Limb (tissue), 2 donors: ENCODE measurements at regions not wholly inside any gene's neighbourhood (a gene's known extent, or its start where the extent isn't known, plus 50 kb on each side); places are given as distances from the start of the nearest gene placed in this dataset.

Source experiments
- DNase-seq, 2 donors: peaks; one replicate each; pipeline ENCODE4 v3.0.0-alpha.2; 2016; ENCODE audit errors: extremely low spot score in 2 of 2

- no peak for DNase-seq
Measured at GRCh38 chr4:173857828-173858227, 327.8 kb upstream of the HAND2 start.

- DNase-seq = no peak
Measured at GRCh38 chr4:173855015-173855414, 325.0 kb upstream of the HAND2 start.

DNA sequence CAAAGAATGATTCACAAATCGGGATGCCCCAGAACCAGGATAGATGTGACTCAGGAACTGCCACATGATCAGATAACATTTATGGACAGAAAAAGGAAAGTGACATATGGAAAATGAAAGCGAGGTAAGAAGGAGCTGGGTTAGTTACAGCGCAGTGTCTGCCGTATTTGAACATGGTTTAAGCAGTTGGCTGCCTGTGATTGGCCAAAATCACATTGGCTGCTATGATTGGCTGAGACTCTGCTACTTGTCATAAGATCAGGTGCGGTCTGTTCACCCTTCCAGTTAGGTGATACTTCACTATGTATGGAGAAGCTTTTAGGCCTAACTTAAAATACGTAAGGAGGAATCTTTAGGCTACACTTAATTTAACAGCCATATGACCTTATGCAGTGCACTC, 322.7 kb upstream of the HAND2 start:
- no peak for DNase-seq

DNA sequence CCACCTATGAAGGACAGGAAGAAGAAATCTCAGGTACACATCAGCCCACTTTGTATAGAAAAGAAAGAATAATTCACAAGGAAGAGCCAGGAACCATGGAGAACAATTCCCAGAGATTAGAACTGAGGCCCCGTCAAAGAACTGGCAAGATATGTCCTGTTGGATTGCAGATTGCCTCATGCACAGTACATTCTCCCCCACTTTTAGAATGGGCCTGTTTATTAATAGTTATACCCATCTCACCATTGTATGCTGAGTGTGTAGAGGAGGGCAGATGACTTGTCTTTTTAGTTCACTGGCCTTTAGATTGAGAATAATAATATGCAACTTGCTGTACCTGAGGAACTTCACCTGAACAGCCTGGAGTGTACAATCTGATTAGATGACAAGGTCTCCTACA, 315.6 kb upstream of the HAND2 start:
- DNase-seq = no peak

- DNase-seq = no peak
Measured at GRCh38 chr4:173839865-173840264, 309.8 kb upstream of the HAND2 start.

- no peak for DNase-seq
Measured at GRCh38 chr4:173837517-173837916, 307.5 kb upstream of the HAND2 start.

- DNase-seq = no peak
Measured at GRCh38 chr4:173835903-173836302, 305.9 kb upstream of the HAND2 start.

DNA sequence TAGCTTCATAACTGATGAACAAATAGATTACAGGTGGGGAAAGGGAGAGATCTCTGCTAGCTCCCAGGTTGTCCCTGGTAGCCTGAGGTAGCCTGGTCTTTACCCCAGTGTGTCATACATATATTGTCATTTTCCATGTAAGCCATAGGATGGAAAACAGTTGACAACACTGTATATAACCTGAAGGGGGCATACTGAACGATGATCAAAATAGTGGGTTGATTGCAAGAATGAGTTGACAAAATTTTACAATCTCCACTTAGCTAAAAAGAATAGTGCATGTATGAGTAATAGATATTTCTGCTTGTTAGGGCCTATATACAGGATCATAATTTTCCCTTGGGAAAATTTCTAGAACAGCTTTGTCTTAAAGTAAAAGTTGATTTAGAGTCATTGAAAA, 304.1 kb upstream of the HAND2 start:
- DNase-seq = no peak

- no peak for DNase-seq
Measured at GRCh38 chr4:173829565-173829964, 299.5 kb upstream of the HAND2 start.

DNA sequence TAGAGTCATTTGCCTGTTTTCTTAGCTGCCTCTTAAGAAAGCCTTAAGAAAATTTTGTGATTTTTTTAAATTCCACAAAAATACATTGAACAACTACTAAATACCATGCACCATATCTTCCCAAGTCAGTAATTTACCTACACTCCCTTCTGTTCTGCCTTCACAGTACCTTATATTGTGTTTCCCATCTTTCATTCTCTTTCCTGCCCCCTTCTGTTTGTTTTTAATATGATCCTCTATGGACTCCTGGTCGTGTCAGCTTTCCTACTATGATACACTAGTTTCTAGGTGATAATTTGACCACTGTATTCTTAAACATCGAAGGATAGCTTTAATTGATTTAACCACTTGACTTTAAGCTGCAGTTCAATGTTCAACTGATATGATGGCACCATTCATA, 297.7 kb upstream of the HAND2 start:
- no peak for DNase-seq

DNA sequence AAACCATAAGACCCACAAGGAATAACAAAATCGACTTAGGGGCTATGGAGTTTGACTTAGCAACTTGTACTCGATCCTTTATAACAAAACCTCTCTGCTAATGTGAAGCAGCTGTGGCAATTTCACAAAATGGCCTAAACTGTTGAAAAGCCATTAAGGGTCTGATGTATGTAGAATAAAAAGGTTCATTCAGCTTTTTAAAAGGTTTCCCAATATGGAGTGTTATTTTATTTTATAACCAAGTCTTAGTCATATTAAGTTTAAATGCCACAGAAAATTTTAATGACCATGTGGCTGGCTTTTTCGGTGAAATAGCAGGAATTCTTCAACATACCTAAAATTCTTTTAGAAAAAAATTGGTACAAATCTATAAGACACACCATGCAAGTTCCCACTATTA, 291.8 kb upstream of the HAND2 start:
- peak in 1 of 2 donors; percentile 23 for DNase-seq

DNA sequence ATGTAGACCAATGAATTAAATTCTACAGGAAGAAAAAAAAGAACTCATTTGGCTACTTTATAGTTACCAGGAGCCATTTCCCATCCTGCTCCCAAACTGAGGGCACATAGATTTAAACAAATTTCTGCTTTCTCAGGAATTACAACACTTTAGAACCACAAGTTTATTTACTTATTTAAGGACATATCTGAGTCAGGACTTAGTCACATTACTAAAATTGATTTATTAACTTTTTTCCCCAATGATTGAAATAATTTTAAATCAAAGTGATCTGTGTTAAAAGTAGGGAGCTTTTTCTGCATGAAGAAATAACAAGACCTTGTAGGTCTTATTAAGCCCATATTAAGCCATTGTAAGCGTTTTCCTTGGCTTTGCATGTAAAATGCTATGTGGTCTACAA, 291.0 kb upstream of the HAND2 start:
- no peak for DNase-seq

DNA sequence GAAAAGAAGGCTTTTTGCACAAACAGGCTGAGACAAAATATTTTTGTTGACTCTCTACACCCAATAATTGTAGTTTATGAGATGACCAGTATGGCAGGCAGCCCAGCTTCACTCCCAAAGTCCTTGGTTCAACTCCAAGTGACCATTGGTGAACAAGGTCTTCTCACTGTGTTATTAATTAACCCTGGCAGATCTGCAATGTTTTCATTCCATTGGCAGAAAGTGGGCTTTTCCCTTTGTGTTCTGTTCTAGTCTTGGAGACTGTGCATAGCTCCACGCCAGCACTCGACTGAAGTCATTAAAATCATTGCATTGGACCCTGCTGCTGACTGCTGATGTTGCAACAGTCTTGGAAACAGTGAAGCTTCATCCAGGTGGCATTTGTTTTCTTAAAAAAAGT, 277.3 kb upstream of the HAND2 start:
- DNase-seq = no peak

DNA sequence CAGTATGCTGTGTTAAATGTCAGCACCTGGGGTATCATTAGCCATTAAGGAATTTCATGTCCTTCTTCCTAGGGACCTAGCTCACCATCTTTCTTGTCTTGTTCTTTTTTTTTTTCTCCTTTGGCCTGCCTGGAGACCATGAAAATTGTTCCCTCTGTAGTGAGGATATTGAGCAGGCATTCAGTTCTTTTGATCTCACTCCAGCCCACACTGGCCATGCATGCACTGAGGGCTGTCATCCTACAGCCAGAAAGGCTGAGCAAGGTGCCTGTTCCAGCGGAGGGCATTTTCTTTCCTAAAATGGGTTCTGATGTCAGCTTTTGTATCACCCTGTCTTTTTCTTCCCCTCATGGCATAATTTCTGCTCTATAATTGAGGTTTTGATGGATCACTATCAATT, 275.9 kb upstream of the HAND2 start:
- DNase-seq = no peak

GRCh38 chr4:173802662-173803022, 272.6 kb upstream of the HAND2 start:
- DNase-seq = no peak

DNA sequence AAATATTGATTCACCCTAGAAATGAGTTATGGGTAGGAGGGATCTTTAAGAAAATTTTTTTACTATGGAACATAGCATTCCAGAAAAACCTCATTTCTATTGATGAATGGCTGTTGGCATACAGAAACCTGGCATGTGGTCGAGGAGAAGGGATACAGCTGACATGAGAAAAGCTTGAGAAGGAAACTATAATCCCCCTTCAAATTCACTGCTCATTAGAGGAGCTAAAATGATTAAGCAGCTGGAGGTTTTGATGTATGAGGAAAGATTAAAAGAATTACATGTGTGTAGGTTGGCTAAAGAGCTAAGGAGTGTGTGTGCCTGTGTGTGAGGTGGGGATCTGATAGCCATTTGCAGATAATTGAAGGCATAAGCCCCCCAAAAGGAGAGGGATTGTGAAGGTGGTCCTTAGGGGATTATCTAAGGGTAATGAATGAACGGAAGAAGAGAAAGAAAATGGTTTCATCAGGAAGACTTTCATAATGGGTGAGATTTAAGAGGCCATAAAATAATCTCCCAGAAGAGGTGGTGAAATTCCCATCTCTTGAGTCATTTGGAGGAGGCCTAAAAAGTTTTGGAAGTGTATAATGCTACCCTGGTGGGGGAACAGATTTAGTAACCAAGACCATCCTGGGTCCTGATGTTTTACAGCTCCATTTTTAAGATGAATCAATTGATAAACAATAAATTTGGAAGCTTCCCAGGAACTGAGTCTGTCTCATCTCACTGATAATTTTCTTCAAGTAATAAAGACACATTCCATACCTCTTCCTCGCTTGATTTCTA, 272.0 kb upstream of the HAND2 start:
- DNase-seq = no peak

- no peak for DNase-seq
Measured at GRCh38 chr4:173801361-173801760, 271.3 kb upstream of the HAND2 start.

DNA sequence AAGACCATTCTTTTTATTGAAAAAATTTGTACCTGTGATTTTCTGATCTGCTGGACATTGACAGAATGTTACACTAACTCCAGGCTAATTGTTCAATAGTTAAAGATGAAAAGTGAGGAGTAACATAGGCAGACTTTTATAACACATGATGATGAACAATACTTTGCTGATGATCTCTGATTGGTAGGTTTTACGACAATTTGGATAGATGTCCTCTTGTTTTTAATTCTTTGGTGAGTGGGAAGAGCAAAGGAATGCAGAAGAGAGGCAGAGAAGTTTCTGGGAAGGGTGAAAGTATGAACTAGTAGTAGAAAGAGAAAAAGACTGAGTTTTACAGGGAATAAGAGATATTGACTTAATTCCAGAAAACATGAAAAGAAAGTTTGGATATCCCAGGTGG, 267.3 kb upstream of the HAND2 start:
- no peak for DNase-seq

- no peak for DNase-seq
Measured at GRCh38 chr4:173794662-173795061, 264.6 kb upstream of the HAND2 start.

- DNase-seq = no peak
Measured at GRCh38 chr4:173793937-173794510, 264.0 kb upstream of the HAND2 start.

DNA sequence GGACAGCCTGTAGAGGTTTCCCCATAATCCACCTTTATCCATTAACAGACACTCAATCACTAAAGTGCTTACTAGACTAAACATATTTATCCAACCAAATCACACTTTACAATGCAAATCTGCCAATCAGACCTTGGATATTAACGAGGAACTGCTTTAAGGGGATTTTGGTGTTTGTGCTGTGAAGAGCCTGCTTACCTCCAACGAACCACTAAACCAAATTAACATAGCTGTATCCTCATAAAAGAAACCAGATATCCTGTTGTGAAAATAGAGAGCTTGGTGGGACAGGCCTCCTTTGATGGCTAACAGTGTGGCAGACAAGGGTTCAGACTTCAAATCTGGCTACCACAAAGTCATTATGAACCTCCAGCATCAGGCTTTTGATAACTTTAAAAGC, 252.6 kb upstream of the HAND2 start:
- DNase-seq = no peak

- DNase-seq = no peak
Measured at GRCh38 chr4:173777921-173778320, 247.9 kb upstream of the HAND2 start.

DNA sequence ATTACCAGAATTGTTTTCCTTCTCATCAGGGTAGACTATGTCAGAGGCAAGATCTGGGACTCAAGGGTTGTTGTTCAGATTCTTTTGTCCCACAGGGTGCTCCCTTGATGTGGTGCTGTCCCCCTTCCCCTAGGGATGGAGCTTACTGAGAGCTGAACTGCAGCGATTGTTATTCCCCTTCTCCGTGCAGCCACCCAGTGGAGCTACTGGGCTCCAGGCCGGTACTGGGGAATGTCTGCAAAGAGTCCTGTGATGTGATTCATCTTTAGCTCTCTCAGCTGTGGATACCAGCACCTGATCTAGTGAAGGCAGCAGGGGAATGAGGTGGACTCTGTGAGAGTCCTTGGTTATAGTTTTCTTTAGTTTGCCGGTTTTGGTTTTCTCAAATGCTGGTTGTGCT, 247.4 kb upstream of the HAND2 start:
- DNase-seq = no peak

- no peak for DNase-seq
Measured at GRCh38 chr4:173769568-173769967, 239.5 kb upstream of the HAND2 start.
